ENCODE measurements at regions not wholly inside any gene's neighbourhood (a gene's known extent, or its start where the extent isn't known, plus 50 kb on each side); places are given as distances from the start of the nearest gene placed in this dataset.

DNA sequence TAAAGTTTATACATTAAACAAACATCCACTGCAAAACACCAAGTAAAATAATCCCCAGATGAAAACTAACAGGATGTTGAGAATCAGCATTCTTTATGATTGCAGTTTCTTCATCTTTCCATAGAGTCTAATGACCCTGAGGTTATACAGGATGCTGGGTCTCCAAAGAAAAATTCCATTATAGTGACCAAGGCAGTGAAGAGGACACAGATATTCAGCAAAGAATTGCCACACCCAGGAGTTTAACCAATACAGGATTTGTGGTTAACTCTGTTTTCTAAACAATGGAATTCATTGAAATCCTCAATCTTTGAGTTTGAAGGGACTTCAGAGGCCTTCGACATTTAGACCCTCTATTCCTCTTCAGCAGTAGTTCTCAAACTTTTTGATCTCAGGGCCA lies 76.2 kb upstream of the ESX1 start:
- Mint-ChIP-seq H3K36me3 (ENCODE audit: low read depth) (no peaks in the 10 kb centered on the region), H3K4me1 (ENCODE audit: low read depth) (no peaks in the 10 kb centered on the region), H3K9me3 (ENCODE audit: low read depth) (peaks cover 2% of the 10 kb centered on the region), H3K4me3 (ENCODE audit: unreplicated experiment) (no peak overlapping the region), H3K27ac (ENCODE audit: unreplicated experiment) (no peak overlapping the region), H3K27me3 (ENCODE audit: low read depth) (no peaks in the 10 kb centered on the region)
- TF ChIP-seq, protein P1, sequence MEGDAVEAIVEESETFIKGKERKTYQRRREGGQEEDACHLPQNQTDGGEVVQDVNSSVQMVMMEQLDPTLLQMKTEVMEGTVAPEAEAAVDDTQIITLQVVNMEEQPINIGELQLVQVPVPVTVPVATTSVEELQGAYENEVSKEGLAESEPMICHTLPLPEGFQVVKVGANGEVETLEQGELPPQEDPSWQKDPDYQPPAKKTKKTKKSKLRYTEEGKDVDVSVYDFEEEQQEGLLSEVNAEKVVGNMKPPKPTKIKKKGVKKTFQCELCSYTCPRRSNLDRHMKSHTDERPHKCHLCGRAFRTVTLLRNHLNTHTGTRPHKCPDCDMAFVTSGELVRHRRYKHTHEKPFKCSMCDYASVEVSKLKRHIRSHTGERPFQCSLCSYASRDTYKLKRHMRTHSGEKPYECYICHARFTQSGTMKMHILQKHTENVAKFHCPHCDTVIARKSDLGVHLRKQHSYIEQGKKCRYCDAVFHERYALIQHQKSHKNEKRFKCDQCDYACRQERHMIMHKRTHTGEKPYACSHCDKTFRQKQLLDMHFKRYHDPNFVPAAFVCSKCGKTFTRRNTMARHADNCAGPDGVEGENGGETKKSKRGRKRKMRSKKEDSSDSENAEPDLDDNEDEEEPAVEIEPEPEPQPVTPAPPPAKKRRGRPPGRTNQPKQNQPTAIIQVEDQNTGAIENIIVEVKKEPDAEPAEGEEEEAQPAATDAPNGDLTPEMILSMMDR (IDR thresholded peaks at IDR 0.05) = no peak
- no peak for DNase-seq (ENCODE audit: low spot score)

DNA sequence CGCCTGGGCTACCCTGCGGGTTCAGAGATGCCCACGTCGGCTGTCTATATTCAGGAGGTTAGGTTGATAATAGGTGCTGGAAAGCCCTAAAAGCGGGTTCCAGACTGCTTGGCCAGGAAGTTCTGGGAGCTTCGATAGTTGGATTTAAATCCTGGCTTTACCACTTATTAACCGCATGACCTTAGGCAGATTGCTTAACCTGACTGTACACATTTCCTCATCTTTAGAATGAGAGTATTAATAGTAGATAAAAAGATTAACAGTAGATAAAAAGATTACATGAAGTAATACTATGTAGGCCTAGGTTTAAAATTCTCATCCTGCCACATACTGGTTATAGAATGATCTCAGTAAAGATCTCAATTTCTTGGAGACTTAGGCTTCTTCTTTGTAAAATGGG lies 75.0 kb upstream of the ESX1 start:
- Mint-ChIP-seq H3K4me3 (ENCODE audit: unreplicated experiment) (no peak overlapping the region), H3K9me3 (ENCODE audit: low read depth) (peaks cover 10% of the 10 kb centered on the region), H3K27ac (ENCODE audit: unreplicated experiment) (no peak overlapping the region), H3K4me1 (ENCODE audit: low read depth) (no peaks in the 10 kb centered on the region), H3K36me3 (ENCODE audit: low read depth) (no peaks in the 10 kb centered on the region), H3K27me3 (ENCODE audit: low read depth) (no peaks in the 10 kb centered on the region)
- TF ChIP-seq, protein P1 (IDR thresholded peaks at IDR 0.05) = no peak
- DNase-seq (ENCODE audit: low spot score) = no peak

DNA sequence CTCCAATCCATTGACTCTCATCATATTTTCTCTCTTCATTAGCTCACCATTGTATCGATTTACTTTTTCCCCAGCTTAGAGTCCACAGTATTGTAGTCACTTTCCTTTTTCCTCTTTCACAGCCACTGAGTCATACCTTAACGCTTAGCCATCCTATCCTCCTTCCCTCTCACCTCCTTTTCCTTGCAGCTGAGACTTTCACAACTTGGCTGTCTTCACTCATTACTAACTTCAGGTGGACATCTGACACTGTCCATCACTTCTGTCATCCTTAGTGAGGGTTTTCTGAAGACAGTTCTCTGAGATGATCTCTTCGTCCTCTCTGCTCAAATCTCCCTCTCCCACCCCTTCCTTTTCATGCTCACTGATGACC lies 70.5 kb upstream of the ESX1 start:
- DNase-seq (ENCODE audit: low spot score) = no peak

DNA sequence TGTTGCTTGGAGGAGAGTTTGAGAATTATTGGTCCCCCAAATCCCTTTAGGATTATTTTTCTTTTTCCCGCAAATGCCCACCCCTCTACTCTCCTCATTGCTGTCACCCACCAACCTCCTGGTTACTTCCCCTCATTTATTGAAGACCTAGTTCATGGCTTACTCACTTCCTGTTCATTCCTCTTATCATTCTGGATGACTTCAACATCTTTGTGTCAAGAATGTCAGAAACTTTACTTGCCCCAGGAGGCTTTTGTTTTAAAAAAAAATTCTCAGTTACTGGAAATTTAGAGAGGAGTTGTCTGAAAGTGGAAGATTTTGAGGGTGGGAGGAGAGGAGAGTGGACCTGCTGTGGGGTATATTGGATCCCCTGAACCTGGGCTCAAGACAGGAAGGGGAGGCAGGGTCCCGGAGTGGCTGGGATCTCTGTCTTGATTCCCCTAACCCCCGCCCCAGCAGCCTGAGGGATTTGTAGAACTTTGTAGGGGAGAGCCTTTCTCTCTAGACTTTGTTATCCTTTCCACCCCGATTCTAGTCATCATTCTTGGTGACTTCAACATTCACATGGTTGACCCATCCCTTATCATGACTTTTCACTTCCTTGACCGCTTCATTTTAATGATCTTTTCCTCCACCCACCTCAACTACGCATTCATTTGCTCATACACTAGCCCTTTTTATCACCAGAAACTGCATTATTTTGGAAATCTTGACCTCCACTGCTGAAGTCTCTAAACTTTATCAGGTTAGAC lies 69.9 kb upstream of the ESX1 start:
- no peak overlapping the region for H3K4me3 Mint-ChIP-seq (ENCODE audit: unreplicated experiment)
- DNase-seq (ENCODE audit: low spot score) = no peak
- H3K36me3 Mint-ChIP-seq (ENCODE audit: low read depth) = no peaks in the 10 kb centered on the region
- TF ChIP-seq, protein P1 (IDR thresholded peaks at IDR 0.05) = no peak
- H3K27ac Mint-ChIP-seq (ENCODE audit: unreplicated experiment) = no peak overlapping the region
- peaks cover 10% of the 10 kb centered on the region for H3K9me3 Mint-ChIP-seq (ENCODE audit: low read depth)
- no peaks in the 10 kb centered on the region for H3K27me3 Mint-ChIP-seq (ENCODE audit: low read depth)
- no peaks in the 10 kb centered on the region for H3K4me1 Mint-ChIP-seq (ENCODE audit: low read depth)

More for the DNA sequence above, 70.5 kb upstream of the ESX1 start:
- H3K36me3 Mint-ChIP-seq (ENCODE audit: low read depth) = no peaks in the 10 kb centered on the region
- no peak overlapping the region for H3K4me3 Mint-ChIP-seq (ENCODE audit: unreplicated experiment)
- H3K4me1 Mint-ChIP-seq (ENCODE audit: low read depth) = no peaks in the 10 kb centered on the region
- H3K9me3 Mint-ChIP-seq (ENCODE audit: low read depth) = peaks cover 10% of the 10 kb centered on the region
- no peak overlapping the region for H3K27ac Mint-ChIP-seq (ENCODE audit: unreplicated experiment)
- TF ChIP-seq, protein P1 (IDR thresholded peaks at IDR 0.05) = no peak
- H3K27me3 Mint-ChIP-seq (ENCODE audit: low read depth) = no peaks in the 10 kb centered on the region

DNA sequence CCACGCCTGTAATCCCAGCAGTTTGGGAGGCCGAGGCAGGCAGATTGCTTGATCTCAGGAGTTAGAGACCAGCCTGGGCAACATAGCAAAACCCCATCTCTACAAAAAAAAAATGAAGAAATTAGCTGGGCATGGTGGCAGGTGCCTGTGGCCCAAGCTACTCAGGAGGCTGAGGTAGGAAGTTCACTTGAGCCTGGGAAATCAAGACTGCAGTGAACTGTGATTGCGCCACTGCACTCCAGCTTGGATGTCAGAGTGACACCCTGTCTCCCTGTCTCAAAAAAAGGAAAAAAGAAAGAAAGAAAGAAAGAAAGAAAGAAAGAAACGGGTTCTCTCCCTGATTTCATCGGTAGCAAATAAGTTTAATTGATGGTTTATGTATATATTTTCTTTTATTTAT lies 64.6 kb upstream of the ESX1 start:
- no peaks in the 10 kb centered on the region for H3K36me3 Mint-ChIP-seq (ENCODE audit: low read depth)
- no peaks in the 10 kb centered on the region for H3K4me1 Mint-ChIP-seq (ENCODE audit: low read depth)
- TF ChIP-seq, protein P1 (IDR thresholded peaks at IDR 0.05) = no peak
- H3K27me3 Mint-ChIP-seq (ENCODE audit: low read depth) = no peaks in the 10 kb centered on the region
- no peak overlapping the region for H3K4me3 Mint-ChIP-seq (ENCODE audit: unreplicated experiment)
- DNase-seq (ENCODE audit: low spot score) = no peak
- no peak overlapping the region for H3K27ac Mint-ChIP-seq (ENCODE audit: unreplicated experiment)
- H3K9me3 Mint-ChIP-seq (ENCODE audit: low read depth) = no peaks in the 10 kb centered on the region

All from chondrocyte (in vitro differentiated cells).